Activated CD8-positive, alpha-beta memory T cell treated with anti-CD3 and anti-CD28 coated beads for 36 hours (primary cell): ENCODE measurements at regions not wholly inside any gene's neighbourhood (a gene's known extent, or its start where the extent isn't known, plus 50 kb on each side); places are given as distances from the start of the nearest gene placed in this dataset.
"Not testable (repeated sequence)": the region's sequence is repeated elsewhere in the genome, so short reads cannot be mapped to it uniquely, and the experiment has no call there.

Experiments
- CTCF ChIA-PET: fragments of 350-600 bp; sonication (Branson Sonifier 250); formaldehyde crosslinking; loops from one replicate; lab custom pipeline; 2021; ENCODE audit warnings: antibody characterized with exemption; lab: Charles Lee
- POLR2A ChIA-PET: fragments of 350-600 bp; sonication (Branson Sonifier 250); formaldehyde crosslinking; loops from one replicate; lab custom pipeline; 2021; ENCODE audit warnings: antibody characterized with exemption; lab: Charles Lee

DNA sequence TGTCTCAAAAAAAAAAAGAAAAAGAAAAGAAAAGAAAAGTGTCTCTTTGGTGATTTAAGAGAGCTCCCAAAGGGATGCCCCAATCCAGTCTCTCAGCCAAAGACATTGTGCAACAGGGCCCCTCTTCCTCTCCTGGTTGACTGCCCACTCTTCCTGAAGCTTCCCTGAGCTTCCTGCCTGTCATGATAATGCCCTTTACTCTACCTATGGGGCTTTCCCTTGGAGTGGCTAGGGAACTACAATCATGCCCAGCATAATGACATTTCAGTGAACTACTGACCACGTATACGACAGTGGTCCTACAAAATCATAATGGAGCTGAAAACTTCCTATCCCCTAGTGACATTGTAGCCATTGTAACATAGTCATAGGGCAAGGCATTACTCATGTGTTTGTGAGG, 118.0 kb downstream of the RASSF10 start:
- ChIA-PET POLR2A (no interaction called here), CTCF (no interaction called here)

- ChIA-PET POLR2A (no interaction called here), CTCF (no interaction called here)
Observed at GRCh38 chr11:13128354-13128753, 119.2 kb downstream of the RASSF10 start.

DNA sequence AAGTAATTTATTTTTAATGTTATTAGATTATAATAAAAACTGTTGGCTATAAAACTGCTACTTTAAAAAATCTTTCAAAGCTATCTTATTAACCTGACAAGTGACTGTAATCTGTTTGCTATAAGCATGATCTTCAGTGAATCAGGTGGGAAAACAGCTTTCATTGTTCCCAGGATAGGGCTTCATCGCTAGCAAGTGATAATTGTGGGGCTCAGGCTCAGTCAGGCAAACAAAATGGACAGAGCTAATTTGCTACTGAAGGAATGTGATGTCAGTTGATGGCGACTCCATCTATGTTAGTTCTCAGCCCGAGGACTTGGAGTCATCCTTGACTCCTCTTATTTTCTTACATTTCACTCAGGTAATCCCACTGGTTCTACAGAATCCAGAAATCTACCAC, 125.0 kb downstream of the RASSF10 start:
- ChIA-PET CTCF (no interaction called here), POLR2A (no interaction called here)

GRCh38 chr11:13134886-13135285, 125.8 kb downstream of the RASSF10 start:
- ChIA-PET CTCF (no interaction called here), POLR2A (no interaction called here)

- POLR2A ChIA-PET = no interaction called here
- CTCF ChIA-PET = no interaction called here
Observed at GRCh38 chr11:13135385-13136271, 126.5 kb downstream of the RASSF10 start.

DNA sequence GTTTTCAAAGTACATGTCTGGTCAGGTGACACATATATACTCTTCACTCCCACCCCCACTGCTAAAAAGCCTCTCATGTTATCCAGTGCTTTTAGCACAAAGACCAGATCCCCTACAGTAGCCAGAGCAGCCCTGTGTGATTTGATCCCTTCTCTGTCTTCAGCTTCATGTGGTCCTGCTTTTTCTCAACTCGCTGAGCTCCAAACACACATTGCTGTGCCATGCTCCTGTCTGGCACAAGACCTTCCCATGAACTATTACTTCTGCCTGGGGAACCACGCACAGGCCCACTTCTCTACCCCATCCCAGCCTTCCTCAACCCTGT, 127.1 kb downstream of the RASSF10 start:
- CTCF ChIA-PET = no interaction called here
- POLR2A ChIA-PET = no interaction called here

- ChIA-PET CTCF (no interaction called here), POLR2A (no interaction called here)
Observed at GRCh38 chr11:13137844-13138301, 128.8 kb downstream of the RASSF10 start.

DNA sequence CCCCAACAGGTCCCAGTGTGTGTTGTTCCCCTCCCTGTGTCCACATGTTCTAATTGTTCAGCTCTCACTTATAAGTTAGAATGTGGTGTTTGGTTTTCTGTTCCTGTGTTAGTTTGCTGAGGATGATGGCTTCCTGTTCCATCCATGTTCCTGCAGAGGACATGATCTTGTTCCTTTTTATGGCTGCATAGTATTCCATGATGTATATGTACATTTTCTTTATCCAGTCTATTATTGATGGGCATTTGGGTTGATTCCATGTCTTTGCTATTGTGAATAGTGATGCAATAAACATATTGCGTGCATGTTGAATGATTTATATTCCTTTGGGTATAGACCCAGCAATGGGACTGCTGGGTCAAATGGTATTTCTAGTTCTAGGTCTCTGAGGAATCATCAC, 130.0 kb downstream of the RASSF10 start:
- POLR2A ChIA-PET, CTCF ChIA-PET: not testable (repeated sequence)

DNA sequence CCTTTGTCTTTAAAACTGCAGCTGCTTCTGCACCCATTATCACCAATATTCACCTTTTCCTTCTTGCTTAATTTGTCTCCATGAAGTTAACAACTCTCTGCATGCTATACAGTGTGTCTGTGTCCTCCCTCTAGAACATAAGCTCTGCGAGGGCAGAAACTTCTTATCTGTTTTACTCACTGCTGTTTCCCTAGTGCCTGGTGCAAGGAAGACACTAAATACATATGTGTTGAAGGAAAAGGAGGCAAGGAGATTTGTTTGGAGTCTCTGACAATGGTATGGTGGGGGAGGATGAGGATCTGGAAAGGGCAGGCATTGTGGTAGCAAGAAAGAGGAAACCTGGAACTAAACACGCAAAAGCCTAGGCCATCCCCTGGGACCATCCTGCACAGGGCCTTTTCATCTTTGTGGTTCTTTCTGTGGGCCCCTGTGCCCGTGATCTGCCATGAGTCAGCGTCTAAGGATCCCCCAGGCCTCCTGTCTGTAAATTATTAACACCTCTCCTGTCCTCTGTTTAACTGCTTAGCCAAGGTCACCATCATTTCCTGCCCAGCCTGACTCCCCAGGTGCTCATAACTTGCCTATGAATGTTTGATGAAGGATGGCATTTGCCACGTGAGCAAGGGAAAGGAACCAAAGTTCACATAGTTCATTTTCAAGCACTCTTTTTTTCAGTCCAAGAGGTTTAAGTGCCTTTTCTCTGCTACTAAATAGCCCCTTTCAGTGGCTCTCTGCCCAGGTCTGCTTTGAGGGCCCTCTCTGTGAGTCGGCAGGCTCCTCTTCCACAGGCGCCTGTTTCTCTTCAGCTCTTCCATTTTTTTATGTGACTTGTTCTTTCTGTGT, 131.1 kb downstream of the RASSF10 start:
- CTCF ChIA-PET = no interaction called here
- POLR2A ChIA-PET = no interaction called here

- CTCF ChIA-PET = no interaction called here
- POLR2A ChIA-PET = no interaction called here
Observed at GRCh38 chr11:13140873-13141655, 131.9 kb downstream of the RASSF10 start.

DNA sequence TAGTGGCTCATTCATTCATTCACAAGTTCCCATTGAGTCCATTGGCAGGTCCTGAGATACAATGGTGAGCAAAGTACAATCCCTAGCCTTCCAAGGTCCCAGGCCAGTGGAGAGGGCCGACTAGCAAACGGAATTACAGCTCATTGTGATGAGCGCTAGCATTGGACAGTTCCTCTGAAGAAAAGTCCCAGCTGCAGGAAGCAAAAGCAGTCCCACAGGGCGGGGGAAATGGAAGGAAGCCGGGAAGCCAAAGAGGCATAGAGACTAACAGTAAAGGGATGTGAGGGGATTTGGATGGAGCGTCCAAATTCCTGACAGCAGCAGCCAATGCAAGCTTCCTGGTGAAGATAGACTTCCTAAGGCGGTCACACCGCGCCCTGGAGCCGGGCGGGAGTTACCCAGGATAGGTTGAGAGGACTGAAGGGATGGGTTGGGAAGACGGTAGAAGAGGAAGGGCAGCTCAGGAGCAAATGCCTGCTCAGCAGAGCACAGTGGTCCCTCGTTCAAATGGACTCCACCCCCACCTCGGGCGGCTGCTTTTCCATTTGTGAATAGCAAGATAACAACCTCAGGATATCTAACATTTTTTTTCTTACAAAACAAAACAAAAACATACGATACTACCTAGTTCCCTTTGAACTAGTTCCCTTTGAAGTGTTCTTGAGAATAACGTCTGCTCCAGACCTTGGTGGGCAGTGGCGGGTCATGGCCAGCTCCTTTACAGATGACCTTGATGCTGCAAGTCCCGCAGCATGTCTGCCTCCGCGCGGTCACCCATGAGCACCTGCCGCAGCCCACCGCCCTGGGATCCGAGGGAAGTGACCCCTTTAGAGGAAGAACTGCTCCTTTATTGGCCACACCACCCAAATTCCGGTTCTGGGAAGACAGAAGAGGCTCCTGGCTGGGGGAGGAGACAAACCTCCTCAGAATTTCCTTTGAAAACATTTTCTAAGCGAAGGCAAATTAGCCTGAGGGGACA, 132.9 kb downstream of the RASSF10 start:
- ChIA-PET POLR2A (no interaction called here), CTCF (no interaction called here)

DNA sequence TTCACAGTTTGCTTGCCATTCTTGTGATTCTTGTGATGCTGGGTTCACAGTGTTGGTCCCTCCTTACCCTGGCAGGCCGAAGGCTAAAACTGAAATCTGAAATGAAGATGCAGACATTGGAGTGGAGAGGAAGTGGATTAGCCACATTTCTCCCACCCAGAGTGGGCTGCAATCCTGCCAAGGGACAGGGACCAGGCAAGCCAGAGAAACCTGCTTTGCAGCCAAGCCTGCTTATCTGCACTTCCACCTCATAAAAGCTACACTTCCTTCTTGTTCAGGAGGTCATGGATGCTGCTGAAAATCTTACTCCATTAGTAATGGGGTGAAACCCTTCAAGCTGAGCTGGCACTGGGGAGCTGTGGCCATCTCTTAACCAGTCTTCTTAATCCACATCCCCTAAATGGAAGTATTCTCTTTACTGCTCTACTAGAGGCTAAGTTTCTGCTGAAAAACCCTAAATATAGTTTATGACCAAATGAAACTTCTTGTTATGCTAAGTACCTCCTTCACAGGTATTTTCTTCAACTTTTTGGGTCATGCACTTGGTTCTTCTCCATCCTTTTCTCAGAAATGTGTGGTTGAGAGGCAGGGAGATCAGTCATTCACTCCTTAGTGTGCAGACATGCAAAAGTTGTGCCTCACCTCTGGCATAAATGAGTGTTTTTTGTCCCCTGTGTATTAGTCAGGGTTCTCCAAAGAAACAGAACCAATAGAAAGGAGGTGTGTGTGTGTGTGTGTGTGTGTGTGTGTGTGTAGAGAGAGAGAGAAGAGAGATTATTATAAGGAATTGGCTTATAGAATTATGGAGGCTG, 133.9 kb upstream of the BMAL1 start:
- POLR2A ChIA-PET = no interaction called here
- CTCF ChIA-PET = no interaction called here

- POLR2A ChIA-PET = no interaction called here
- CTCF ChIA-PET = no interaction called here
Observed at GRCh38 chr11:13145461-13145860, 132.1 kb upstream of the BMAL1 start.

DNA sequence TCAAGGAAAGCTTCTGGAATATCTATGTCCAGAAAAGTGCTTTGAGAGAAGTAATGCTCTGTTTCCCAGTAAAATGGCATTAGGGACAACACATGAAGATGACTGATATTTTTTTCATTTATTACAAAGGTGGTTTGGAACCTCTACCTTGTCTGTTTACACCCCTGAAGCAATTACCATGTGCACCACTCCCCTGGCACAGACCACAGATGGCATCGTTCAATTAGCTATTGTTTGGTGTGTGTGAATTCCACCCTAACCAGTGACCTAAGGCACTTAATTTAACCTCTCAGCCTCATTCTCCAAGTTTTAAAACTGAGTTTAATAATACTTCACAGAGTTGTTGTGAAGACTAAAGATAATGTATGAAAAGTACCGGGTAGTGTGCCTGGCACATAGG, 127.6 kb upstream of the BMAL1 start:
- ChIA-PET CTCF (interaction anchor here (0.6 kb wide), 1 partner anchor 47 kb away, joined by 3 read pairs; no protein-coding TSS in a partner anchor), POLR2A (no interaction called here)

- CTCF ChIA-PET = interaction anchor here (0.6 kb wide), 1 partner anchor 46 kb away, joined by 3 read pairs; no protein-coding TSS in a partner anchor
Observed at GRCh38 chr11:13150487-13150886, 127.1 kb upstream of the BMAL1 start.

GRCh38 chr11:13152264-13152663, 125.3 kb upstream of the BMAL1 start:
- ChIA-PET POLR2A (no interaction called here), CTCF (no interaction called here)

More at GRCh38 chr11:13150487-13150886, 127.1 kb upstream of the BMAL1 start:
- POLR2A ChIA-PET = no interaction called here

- ChIA-PET CTCF (interaction anchor here (0.6 kb wide), 1 partner anchor 590 kb away, joined by 4 read pairs; no protein-coding TSS in a partner anchor), POLR2A (no interaction called here)
Observed at GRCh38 chr11:13152736-13153541, 124.7 kb upstream of the BMAL1 start.
